Amniotic epithelial cell (primary cell): ENCODE measurements at regions not wholly inside any gene's neighbourhood (a gene's known extent, or its start where the extent isn't known, plus 50 kb on each side); places are given as distances from the start of the nearest gene placed in this dataset.
"Not testable (repeated sequence)": the region's sequence is repeated elsewhere in the genome, so short reads cannot be mapped to it uniquely, and the experiment has no call there.

Experiments used
- DNase-seq: peaks from one replicate; pipeline ENCODE4 v3.0.0-alpha.2; 2010; ENCODE audit warnings: low read depth

GRCh38 chr10:121135512-121135911, 284.4 kb downstream of the WDR11 start:
- DNase-seq, result no peak

- DNase-seq, result no peak
Observed at GRCh38 chr10:121137533-121137932, 286.4 kb downstream of the WDR11 start.

- DNase-seq, result no peak
Observed at GRCh38 chr10:121138112-121138860, 287.1 kb downstream of the WDR11 start.

GRCh38 chr10:121138918-121139317, 287.8 kb downstream of the WDR11 start:
- DNase-seq, result no peak

- DNase-seq, result not testable (repeated sequence)
Observed at GRCh38 chr10:121145802-121146395, 294.7 kb downstream of the WDR11 start.

- DNase-seq, result no peak
Observed at GRCh38 chr10:121148921-121149320, 297.8 kb downstream of the WDR11 start.

- no peak for DNase-seq
Observed at GRCh38 chr10:121152033-121152432, 300.9 kb downstream of the WDR11 start.

GRCh38 chr10:121152935-121153334, 301.8 kb downstream of the WDR11 start:
- DNase-seq, result no peak

- DNase-seq, result no peak
Observed at GRCh38 chr10:121154310-121154709, 303.1 kb downstream of the WDR11 start.

GRCh38 chr10:121154846-121155245, 303.7 kb downstream of the WDR11 start:
- DNase-seq, result no peak

GRCh38 chr10:121155742-121156474, 304.7 kb downstream of the WDR11 start:
- no peak for DNase-seq

- DNase-seq, result no peak
Observed at GRCh38 chr10:121157998-121158397, 306.8 kb downstream of the WDR11 start.

- DNase-seq, result no peak
Observed at GRCh38 chr10:121158988-121159579, 307.9 kb downstream of the WDR11 start.

- no peak for DNase-seq
Observed at GRCh38 chr10:121159670-121160069, 308.5 kb downstream of the WDR11 start.

- no peak for DNase-seq
Observed at GRCh38 chr10:121165276-121165675, 314.1 kb downstream of the WDR11 start.

GRCh38 chr10:121167534-121168243, 316.5 kb downstream of the WDR11 start:
- no peak for DNase-seq

GRCh38 chr10:121168545-121169216, 317.5 kb downstream of the WDR11 start:
- no peak for DNase-seq

- no peak for DNase-seq
Observed at GRCh38 chr10:121169406-121169805, 318.2 kb downstream of the WDR11 start.

GRCh38 chr10:121171825-121172787, 320.9 kb downstream of the WDR11 start:
- no peak for DNase-seq

- no peak for DNase-seq
Observed at GRCh38 chr10:121179006-121179405, 327.8 kb downstream of the WDR11 start.
